ENCODE measurements at regions not wholly inside any gene's neighbourhood (a gene's known extent, or its start where the extent isn't known, plus 50 kb on each side); places are given as distances from the start of the nearest gene placed in this dataset.

- no peak for DNase-seq
These were observed 128.2 kb downstream of the CPEB2 start for GRCh38 chr4:15130441-15130840.

- no peak for DNase-seq
These were observed 129.3 kb downstream of the CPEB2 start for GRCh38 chr4:15131551-15131950.

GRCh38 chr4:15132739-15133138 is 130.5 kb downstream of the CPEB2 start:
- no peak for DNase-seq

- no peak for DNase-seq
These were observed 137.3 kb downstream of the CPEB2 start for GRCh38 chr4:15139599-15139998.

- no peak for DNase-seq
These were observed 139.9 kb downstream of the CPEB2 start for GRCh38 chr4:15142201-15142600.

GRCh38 chr4:15143551-15143950 is 141.3 kb downstream of the CPEB2 start:
- no peak for DNase-seq

GRCh38 chr4:15144249-15144966 is 142.1 kb downstream of the CPEB2 start:
- DNase-seq: no peak

GRCh38 chr4:15144967-15145295 is 142.7 kb downstream of the CPEB2 start:
- no peak for DNase-seq

- DNase-seq: no peak
These were observed 143.4 kb downstream of the CPEB2 start for GRCh38 chr4:15145709-15146108.

- DNase-seq: no peak
These were observed 145.4 kb downstream of the CPEB2 start for GRCh38 chr4:15147714-15148113.

- no peak for DNase-seq
These were observed 145.9 kb downstream of the CPEB2 start for GRCh38 chr4:15148199-15148598.

GRCh38 chr4:15148691-15149090 is 146.4 kb downstream of the CPEB2 start:
- no peak for DNase-seq

- DNase-seq: no peak
These were observed 147.1 kb downstream of the CPEB2 start for GRCh38 chr4:15149234-15149838.

GRCh38 chr4:15149839-15150592 is 147.7 kb downstream of the CPEB2 start:
- peak; percentile 27 for DNase-seq

- DNase-seq: no peak
These were observed 148.3 kb downstream of the CPEB2 start for GRCh38 chr4:15150631-15151030.

GRCh38 chr4:15151033-15151432 is 148.8 kb downstream of the CPEB2 start:
- DNase-seq: no peak

GRCh38 chr4:15153662-15154061 is 151.4 kb downstream of the CPEB2 start:
- DNase-seq: no peak

- DNase-seq: no peak
These were observed 156.3 kb downstream of the CPEB2 start for GRCh38 chr4:15158406-15159091.

GRCh38 chr4:15159477-15160019 is 157.3 kb downstream of the CPEB2 start:
- no peak for DNase-seq

GRCh38 chr4:15161439-15161838 is 159.2 kb downstream of the CPEB2 start:
- no peak for DNase-seq

- DNase-seq: no peak
These were observed 159.8 kb downstream of the CPEB2 start for GRCh38 chr4:15162046-15162445.

GRCh38 chr4:15162465-15163283 is 160.4 kb downstream of the CPEB2 start:
- no peak for DNase-seq
